Prostate gland (tissue), 2 donors: ENCODE measurements at regions not wholly inside any gene's neighbourhood (a gene's known extent, or its start where the extent isn't known, plus 50 kb on each side); places are given as distances from the start of the nearest gene placed in this dataset.

Source experiments
- CTCF ChIP-seq, 4 experiments: fragments of 200-600 bp in 2 of 4; fragments of 450-650 bp in 2 of 4; sonication (generic) in 2 of 4; IDR thresholded peaks; 1 replicate in 3 of 4; 2 replicates in 1 of 4; pipeline ENCODE4 v1.5.1; 2016 to 2019; ENCODE audit warnings: antibody characterized with exemption in 4 of 4, mild to moderate bottlenecking in 2 of 4, moderate library complexity in 2 of 4
- POLR2A ChIP-seq: fragments of 450-650 bp; IDR thresholded peaks from one replicate; pipeline ENCODE4 v1.6.1; 2016; ENCODE audit warnings: antibody characterized with exemption, mild to moderate bottlenecking

GRCh38 chr6:85273870-85274269 lies 176.0 kb upstream of the NT5E start:
- TF ChIP-seq CTCF (IDR thresholded peaks at IDR 0.05) (no peak), POLR2A (no peak)
